ENCODE measurements at regions not wholly inside any gene's neighbourhood (a gene's known extent, or its start where the extent isn't known, plus 50 kb on each side); places are given as distances from the start of the nearest gene placed in this dataset.

GRCh38 chr15:46232471-46232870 lies 597.6 kb downstream of the SQOR start:
- Histone ChIP-seq H3K27me3 (replicated peaks; ENCODE audit: control insufficient read depth, insufficient read depth, low read length, poor library complexity, severe bottlenecking) (no peaks in the 10 kb centered on the region), H3K36me3 (ENCODE audit: control insufficient read depth, insufficient read depth, low read length) (no peaks in the 10 kb centered on the region), H3K4me1 (ENCODE audit: control insufficient read depth, insufficient read depth, low read length, poor library complexity, severe bottlenecking) (no peaks in the 10 kb centered on the region), H3K27ac (ENCODE audit: insufficient read depth, low read length, poor library complexity, severe bottlenecking) (no peak overlapping the region), H3K9me3 (ENCODE audit: control insufficient read depth, low read length) (no peaks in the 10 kb centered on the region), H3K4me3 (ENCODE audit: insufficient read depth, low read depth, low read length, poor library complexity, severe bottlenecking) (no peak overlapping the region)
- no peak for DNase-seq

- H3K36me3 ChIP-seq (ENCODE audit: control insufficient read depth, insufficient read depth, low read length), result no peaks in the 10 kb centered on the region
- H3K4me3 ChIP-seq (ENCODE audit: insufficient read depth, low read depth, low read length, poor library complexity, severe bottlenecking), result no peak overlapping the region
- H3K9me3 ChIP-seq (ENCODE audit: control insufficient read depth, low read length), result no peaks in the 10 kb centered on the region
- H3K27me3 ChIP-seq (replicated peaks; ENCODE audit: control insufficient read depth, insufficient read depth, low read length, poor library complexity, severe bottlenecking), result no peaks in the 10 kb centered on the region
- no peak overlapping the region for H3K27ac ChIP-seq (ENCODE audit: insufficient read depth, low read length, poor library complexity, severe bottlenecking)
- no peaks in the 10 kb centered on the region for H3K4me1 ChIP-seq (ENCODE audit: control insufficient read depth, insufficient read depth, low read length, poor library complexity, severe bottlenecking)
- no peak for DNase-seq
Measured at GRCh38 chr15:46242935-46243334, 608.1 kb downstream of the SQOR start.

- no peak overlapping the region for H3K27ac ChIP-seq (ENCODE audit: insufficient read depth, low read length, poor library complexity, severe bottlenecking)
- H3K27me3 ChIP-seq (replicated peaks; ENCODE audit: control insufficient read depth, insufficient read depth, low read length, poor library complexity, severe bottlenecking), result no peaks in the 10 kb centered on the region
- H3K36me3 ChIP-seq (ENCODE audit: control insufficient read depth, insufficient read depth, low read length), result no peaks in the 10 kb centered on the region
- DNase-seq, result no peak
- no peak overlapping the region for H3K4me3 ChIP-seq (ENCODE audit: insufficient read depth, low read depth, low read length, poor library complexity, severe bottlenecking)
- no peaks in the 10 kb centered on the region for H3K4me1 ChIP-seq (ENCODE audit: control insufficient read depth, insufficient read depth, low read length, poor library complexity, severe bottlenecking)
- no peaks in the 10 kb centered on the region for H3K9me3 ChIP-seq (ENCODE audit: control insufficient read depth, low read length)
Measured at GRCh38 chr15:46251903-46252302, 617.1 kb downstream of the SQOR start.

GRCh38 chr15:46258056-46258455 lies 623.2 kb downstream of the SQOR start:
- no peaks in the 10 kb centered on the region for H3K9me3 ChIP-seq (ENCODE audit: control insufficient read depth, low read length)
- no peak overlapping the region for H3K27ac ChIP-seq (ENCODE audit: insufficient read depth, low read length, poor library complexity, severe bottlenecking)
- no peak overlapping the region for H3K4me3 ChIP-seq (ENCODE audit: insufficient read depth, low read depth, low read length, poor library complexity, severe bottlenecking)
- no peaks in the 10 kb centered on the region for H3K4me1 ChIP-seq (ENCODE audit: control insufficient read depth, insufficient read depth, low read length, poor library complexity, severe bottlenecking)
- no peaks in the 10 kb centered on the region for H3K36me3 ChIP-seq (ENCODE audit: control insufficient read depth, insufficient read depth, low read length)
- no peak for DNase-seq
- H3K27me3 ChIP-seq (replicated peaks; ENCODE audit: control insufficient read depth, insufficient read depth, low read length, poor library complexity, severe bottlenecking), result no peaks in the 10 kb centered on the region

- Histone ChIP-seq H3K36me3 (ENCODE audit: control insufficient read depth, insufficient read depth, low read length) (no peaks in the 10 kb centered on the region), H3K27me3 (replicated peaks; ENCODE audit: control insufficient read depth, insufficient read depth, low read length, poor library complexity, severe bottlenecking) (no peaks in the 10 kb centered on the region), H3K4me3 (ENCODE audit: insufficient read depth, low read depth, low read length, poor library complexity, severe bottlenecking) (no peak overlapping the region), H3K4me1 (ENCODE audit: control insufficient read depth, insufficient read depth, low read length, poor library complexity, severe bottlenecking) (no peaks in the 10 kb centered on the region), H3K27ac (ENCODE audit: insufficient read depth, low read length, poor library complexity, severe bottlenecking) (no peak overlapping the region), H3K9me3 (ENCODE audit: control insufficient read depth, low read length) (no peaks in the 10 kb centered on the region)
- no peak for DNase-seq
Measured at GRCh38 chr15:46260937-46261336, 626.1 kb downstream of the SQOR start.

GRCh38 chr15:46265664-46266347 lies 631.0 kb downstream of the SQOR start:
- Histone ChIP-seq H3K4me3 (ENCODE audit: insufficient read depth, low read depth, low read length, poor library complexity, severe bottlenecking) (no peak overlapping the region), H3K36me3 (ENCODE audit: control insufficient read depth, insufficient read depth, low read length) (no peaks in the 10 kb centered on the region), H3K9me3 (ENCODE audit: control insufficient read depth, low read length) (no peaks in the 10 kb centered on the region), H3K4me1 (ENCODE audit: control insufficient read depth, insufficient read depth, low read length, poor library complexity, severe bottlenecking) (no peaks in the 10 kb centered on the region), H3K27ac (ENCODE audit: insufficient read depth, low read length, poor library complexity, severe bottlenecking) (no peak overlapping the region), H3K27me3 (replicated peaks; ENCODE audit: control insufficient read depth, insufficient read depth, low read length, poor library complexity, severe bottlenecking) (no peaks in the 10 kb centered on the region)
- no peak for DNase-seq

GRCh38 chr15:46266661-46267060 lies 631.8 kb downstream of the SQOR start:
- Histone ChIP-seq H3K4me1 (ENCODE audit: control insufficient read depth, insufficient read depth, low read length, poor library complexity, severe bottlenecking) (no peaks in the 10 kb centered on the region), H3K36me3 (ENCODE audit: control insufficient read depth, insufficient read depth, low read length) (no peaks in the 10 kb centered on the region), H3K9me3 (ENCODE audit: control insufficient read depth, low read length) (no peaks in the 10 kb centered on the region), H3K4me3 (ENCODE audit: insufficient read depth, low read depth, low read length, poor library complexity, severe bottlenecking) (no peak overlapping the region), H3K27me3 (replicated peaks; ENCODE audit: control insufficient read depth, insufficient read depth, low read length, poor library complexity, severe bottlenecking) (no peaks in the 10 kb centered on the region), H3K27ac (ENCODE audit: insufficient read depth, low read length, poor library complexity, severe bottlenecking) (no peak overlapping the region)
- no peak for DNase-seq

DNA sequence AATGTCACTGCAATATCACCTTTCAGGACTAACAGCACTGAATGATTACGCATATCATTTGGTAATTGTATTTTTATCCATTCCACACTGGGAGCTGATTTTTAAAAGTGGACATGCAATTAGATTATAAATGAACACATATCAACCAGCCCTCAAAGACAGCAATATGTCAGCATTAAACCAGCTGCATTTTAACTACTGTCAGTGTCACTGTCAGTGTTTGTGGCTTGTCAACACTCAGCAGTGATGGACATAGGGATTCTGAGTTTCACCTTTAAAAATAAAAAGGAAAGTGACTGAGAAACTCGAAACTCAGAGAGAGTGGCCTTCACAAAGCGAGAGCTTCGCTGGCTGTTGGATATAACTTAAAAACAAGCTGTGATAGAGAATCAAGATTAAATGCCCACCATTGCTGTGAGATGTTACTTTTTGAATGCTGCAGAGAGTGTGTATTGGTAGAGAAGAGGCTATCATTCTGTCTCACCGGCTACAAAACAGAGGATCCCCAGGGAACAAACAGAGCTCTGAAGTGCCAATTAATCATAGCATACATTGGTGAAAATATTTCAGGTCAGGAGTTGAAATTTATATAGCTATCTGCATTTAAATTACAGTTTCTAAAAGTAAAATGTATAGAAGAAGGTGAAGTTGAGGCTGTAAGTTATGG lies 635.8 kb downstream of the SQOR start:
- H3K27ac ChIP-seq (ENCODE audit: insufficient read depth, low read length, poor library complexity, severe bottlenecking), result no peak overlapping the region
- no peak for DNase-seq
- no peaks in the 10 kb centered on the region for H3K4me1 ChIP-seq (ENCODE audit: control insufficient read depth, insufficient read depth, low read length, poor library complexity, severe bottlenecking)
- H3K9me3 ChIP-seq (ENCODE audit: control insufficient read depth, low read length), result no peaks in the 10 kb centered on the region
- H3K36me3 ChIP-seq (ENCODE audit: control insufficient read depth, insufficient read depth, low read length), result no peaks in the 10 kb centered on the region
- H3K27me3 ChIP-seq (replicated peaks; ENCODE audit: control insufficient read depth, insufficient read depth, low read length, poor library complexity, severe bottlenecking), result no peaks in the 10 kb centered on the region
- H3K4me3 ChIP-seq (ENCODE audit: insufficient read depth, low read depth, low read length, poor library complexity, severe bottlenecking), result no peak overlapping the region

DNA sequence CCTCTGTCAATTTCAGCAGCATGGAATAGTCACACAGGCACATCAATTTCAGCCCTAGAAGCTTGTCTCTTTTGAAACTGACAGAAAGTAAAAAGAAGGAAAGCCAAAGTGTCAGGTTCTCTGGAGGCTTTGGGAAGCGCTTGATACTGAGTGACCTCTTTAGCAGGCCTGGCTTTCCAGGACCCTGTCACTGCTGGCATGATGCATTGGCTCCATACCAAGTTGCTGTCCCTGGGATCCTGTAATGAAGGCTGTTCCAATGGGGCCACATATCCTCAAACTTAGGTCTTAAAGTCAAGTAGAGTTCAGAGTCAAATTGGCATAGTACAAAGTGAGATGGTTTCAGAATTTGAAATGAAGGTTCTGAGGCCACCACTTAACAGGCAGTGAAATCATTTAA lies 640.9 kb downstream of the SQOR start:
- Histone ChIP-seq H3K36me3 (ENCODE audit: control insufficient read depth, insufficient read depth, low read length) (no peaks in the 10 kb centered on the region), H3K27me3 (replicated peaks; ENCODE audit: control insufficient read depth, insufficient read depth, low read length, poor library complexity, severe bottlenecking) (no peaks in the 10 kb centered on the region), H3K27ac (ENCODE audit: insufficient read depth, low read length, poor library complexity, severe bottlenecking) (no peak overlapping the region), H3K4me1 (ENCODE audit: control insufficient read depth, insufficient read depth, low read length, poor library complexity, severe bottlenecking) (no peaks in the 10 kb centered on the region), H3K4me3 (ENCODE audit: insufficient read depth, low read depth, low read length, poor library complexity, severe bottlenecking) (no peak overlapping the region), H3K9me3 (ENCODE audit: control insufficient read depth, low read length) (no peaks in the 10 kb centered on the region)
- no peak for DNase-seq

DNA sequence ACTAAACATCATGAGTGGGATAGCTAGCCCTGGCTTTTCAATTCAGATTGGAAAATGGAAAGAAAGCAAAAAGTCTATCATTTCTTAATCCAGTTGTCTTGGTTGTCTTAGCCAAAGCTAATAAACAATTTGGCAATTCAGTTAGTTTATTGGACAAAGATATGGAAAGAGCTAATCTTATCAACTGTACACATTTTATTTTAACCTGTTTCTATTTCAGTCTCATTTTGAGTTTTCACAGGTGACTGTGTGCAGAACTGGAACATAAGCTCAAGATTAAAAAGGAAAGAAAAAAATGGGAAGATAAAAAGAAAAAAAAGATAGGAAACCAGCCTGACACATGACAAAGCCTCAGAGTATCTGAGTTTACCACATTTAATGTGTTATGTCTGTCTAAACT lies 642.6 kb downstream of the SQOR start:
- Histone ChIP-seq H3K9me3 (ENCODE audit: control insufficient read depth, low read length) (no peaks in the 10 kb centered on the region), H3K27me3 (replicated peaks; ENCODE audit: control insufficient read depth, insufficient read depth, low read length, poor library complexity, severe bottlenecking) (no peaks in the 10 kb centered on the region), H3K4me3 (ENCODE audit: insufficient read depth, low read depth, low read length, poor library complexity, severe bottlenecking) (no peak overlapping the region), H3K36me3 (ENCODE audit: control insufficient read depth, insufficient read depth, low read length) (no peaks in the 10 kb centered on the region), H3K4me1 (ENCODE audit: control insufficient read depth, insufficient read depth, low read length, poor library complexity, severe bottlenecking) (no peaks in the 10 kb centered on the region), H3K27ac (ENCODE audit: insufficient read depth, low read length, poor library complexity, severe bottlenecking) (no peak overlapping the region)
- DNase-seq, result no peak
